Nephron progenitor cell (in vitro differentiated cells): ENCODE measurements at regions not wholly inside any gene's neighbourhood (a gene's known extent, or its start where the extent isn't known, plus 50 kb on each side); places are given as distances from the start of the nearest gene placed in this dataset.
A peak's percentile ranks its signal among the peaks of the same experiment; 100 is the strongest.

Source experiments
- DNase-seq: peaks from one replicate; pipeline ENCODE4 v3.0.0; 2021
- H3K27ac Mint-ChIP-seq: 2 replicates; pipeline ENCODE4 v1.8.0; 2021; ENCODE audit warnings: mild to moderate bottlenecking, moderate library complexity, mixed read lengths
- H3K27me3 Mint-ChIP-seq: 2 replicates; pipeline ENCODE4 v1.8.0; 2021; ENCODE audit warnings: mild to moderate bottlenecking, low read depth, mixed read lengths; ENCODE audit not compliant: poor library complexity
- H3K36me3 Mint-ChIP-seq: 2 replicates; pipeline ENCODE4 v1.8.0; 2021; ENCODE audit warnings: low read depth, mixed read lengths
- H3K4me1 Mint-ChIP-seq: 2 replicates; pipeline ENCODE4 v1.8.0; 2021; ENCODE audit warnings: mixed read lengths
- H3K4me3 Mint-ChIP-seq: 2 replicates; pipeline ENCODE4 v1.8.0; 2021; ENCODE audit warnings: mild to moderate bottlenecking, moderate library complexity, mixed read lengths
- H3K9me3 Mint-ChIP-seq: 2 replicates; pipeline ENCODE4 v1.8.0; 2021; ENCODE audit warnings: mild to moderate bottlenecking, moderate library complexity, mixed read lengths
- CTCF ChIP-seq: fragments of 200-600 bp; sonication (generic); IDR thresholded peaks from 2 replicates; pipeline ENCODE4 v1.5.0; 2021; ENCODE audit warnings: antibody characterized with exemption

GRCh38 chr22:34035209-34035608 lies 114.9 kb upstream of the LARGE1 start:
- Mint-ChIP-seq H3K27me3 (peaks cover 27% of the 10 kb centered on the region), H3K4me1 (no peaks in the 10 kb centered on the region), H3K27ac (no peak overlapping the region), H3K9me3 (peaks cover 14% of the 10 kb centered on the region), H3K36me3 (no peaks in the 10 kb centered on the region), H3K4me3 (no peak overlapping the region)
- TF ChIP-seq CTCF, result no peak
- DNase-seq, result no peak

- Mint-ChIP-seq H3K27me3 (peaks cover 30% of the 10 kb centered on the region), H3K27ac (no peak overlapping the region), H3K9me3 (peaks cover 3% of the 10 kb centered on the region), H3K36me3 (no peaks in the 10 kb centered on the region), H3K4me3 (no peak overlapping the region), H3K4me1 (no peaks in the 10 kb centered on the region)
- DNase-seq, result peak; percentile 17
- no peak for TF ChIP-seq CTCF
These were observed 116.7 kb upstream of the LARGE1 start for GRCh38 chr22:34036931-34037330.

GRCh38 chr22:34038801-34039555 lies 118.7 kb upstream of the LARGE1 start:
- Mint-ChIP-seq H3K36me3 (no peaks in the 10 kb centered on the region), H3K27ac (no peak overlapping the region), H3K27me3 (peaks cover 23% of the 10 kb centered on the region), H3K4me1 (no peaks in the 10 kb centered on the region), H3K4me3 (no peak overlapping the region), H3K9me3 (no peaks in the 10 kb centered on the region)
- DNase-seq, result no peak
- no peak for TF ChIP-seq CTCF

GRCh38 chr22:34045311-34045710 lies 125.0 kb upstream of the LARGE1 start:
- Mint-ChIP-seq H3K36me3 (no peaks in the 10 kb centered on the region), H3K9me3 (no peaks in the 10 kb centered on the region), H3K27me3 (peaks cover 29% of the 10 kb centered on the region), H3K27ac (no peak overlapping the region), H3K4me1 (no peaks in the 10 kb centered on the region), H3K4me3 (no peak overlapping the region)
- no peak for TF ChIP-seq CTCF
- DNase-seq, result no peak

- Mint-ChIP-seq H3K4me1 (no peaks in the 10 kb centered on the region), H3K4me3 (no peak overlapping the region), H3K27me3 (peaks cover 36% of the 10 kb centered on the region), H3K27ac (no peak overlapping the region), H3K36me3 (no peaks in the 10 kb centered on the region), H3K9me3 (peaks cover 11% of the 10 kb centered on the region)
- TF ChIP-seq CTCF, result peak; percentile 27
- DNase-seq, result peak; percentile 44
These were observed 135.4 kb upstream of the LARGE1 start for GRCh38 chr22:34055525-34056200.

- no peak for TF ChIP-seq CTCF
- Mint-ChIP-seq H3K9me3 (peaks cover 11% of the 10 kb centered on the region), H3K27ac (no peak overlapping the region), H3K27me3 (peaks cover 26% of the 10 kb centered on the region), H3K36me3 (no peaks in the 10 kb centered on the region), H3K4me3 (no peak overlapping the region), H3K4me1 (no peaks in the 10 kb centered on the region)
- no peak for DNase-seq
These were observed 137.4 kb upstream of the LARGE1 start for GRCh38 chr22:34057726-34058125.
